ENCODE measurements at regions not wholly inside any gene's neighbourhood (a gene's known extent, or its start where the extent isn't known, plus 50 kb on each side); places are given as distances from the start of the nearest gene placed in this dataset.

GRCh38 chr2:67471681-67472080, 74.5 kb downstream of the ETAA1 start:
- no peaks in the 10 kb centered on the region for H3K36me3 ChIP-seq
- H3K4me1 ChIP-seq = no peaks in the 10 kb centered on the region
- no peak overlapping the region for H3K27ac ChIP-seq
- intact Hi-C loops (cut with DNase I; ENCODE audit: low total_unique reads) = no loop called here
- TF ChIP-seq POLR2A (IDR thresholded peaks at IDR 0.05) = no peak
- TF ChIP-seq, protein P1, sequence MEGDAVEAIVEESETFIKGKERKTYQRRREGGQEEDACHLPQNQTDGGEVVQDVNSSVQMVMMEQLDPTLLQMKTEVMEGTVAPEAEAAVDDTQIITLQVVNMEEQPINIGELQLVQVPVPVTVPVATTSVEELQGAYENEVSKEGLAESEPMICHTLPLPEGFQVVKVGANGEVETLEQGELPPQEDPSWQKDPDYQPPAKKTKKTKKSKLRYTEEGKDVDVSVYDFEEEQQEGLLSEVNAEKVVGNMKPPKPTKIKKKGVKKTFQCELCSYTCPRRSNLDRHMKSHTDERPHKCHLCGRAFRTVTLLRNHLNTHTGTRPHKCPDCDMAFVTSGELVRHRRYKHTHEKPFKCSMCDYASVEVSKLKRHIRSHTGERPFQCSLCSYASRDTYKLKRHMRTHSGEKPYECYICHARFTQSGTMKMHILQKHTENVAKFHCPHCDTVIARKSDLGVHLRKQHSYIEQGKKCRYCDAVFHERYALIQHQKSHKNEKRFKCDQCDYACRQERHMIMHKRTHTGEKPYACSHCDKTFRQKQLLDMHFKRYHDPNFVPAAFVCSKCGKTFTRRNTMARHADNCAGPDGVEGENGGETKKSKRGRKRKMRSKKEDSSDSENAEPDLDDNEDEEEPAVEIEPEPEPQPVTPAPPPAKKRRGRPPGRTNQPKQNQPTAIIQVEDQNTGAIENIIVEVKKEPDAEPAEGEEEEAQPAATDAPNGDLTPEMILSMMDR (IDR thresholded peaks at IDR 0.05 in 4 of 5, conservative IDR thresholded peaks at IDR 0.05 in 1 of 5) = no peak
- DNase-seq (no peak), ATAC-seq (no peak)
- in situ Hi-C loops (cut with MboI; ENCODE audit: low sequenced_read_pairs in 4 of 4) = no loop called here
- no peaks in the 10 kb centered on the region for H3K9me3 ChIP-seq
- H3K4me3 ChIP-seq = no peak overlapping the region
- H3K27me3 ChIP-seq = no peaks in the 10 kb centered on the region

DNA sequence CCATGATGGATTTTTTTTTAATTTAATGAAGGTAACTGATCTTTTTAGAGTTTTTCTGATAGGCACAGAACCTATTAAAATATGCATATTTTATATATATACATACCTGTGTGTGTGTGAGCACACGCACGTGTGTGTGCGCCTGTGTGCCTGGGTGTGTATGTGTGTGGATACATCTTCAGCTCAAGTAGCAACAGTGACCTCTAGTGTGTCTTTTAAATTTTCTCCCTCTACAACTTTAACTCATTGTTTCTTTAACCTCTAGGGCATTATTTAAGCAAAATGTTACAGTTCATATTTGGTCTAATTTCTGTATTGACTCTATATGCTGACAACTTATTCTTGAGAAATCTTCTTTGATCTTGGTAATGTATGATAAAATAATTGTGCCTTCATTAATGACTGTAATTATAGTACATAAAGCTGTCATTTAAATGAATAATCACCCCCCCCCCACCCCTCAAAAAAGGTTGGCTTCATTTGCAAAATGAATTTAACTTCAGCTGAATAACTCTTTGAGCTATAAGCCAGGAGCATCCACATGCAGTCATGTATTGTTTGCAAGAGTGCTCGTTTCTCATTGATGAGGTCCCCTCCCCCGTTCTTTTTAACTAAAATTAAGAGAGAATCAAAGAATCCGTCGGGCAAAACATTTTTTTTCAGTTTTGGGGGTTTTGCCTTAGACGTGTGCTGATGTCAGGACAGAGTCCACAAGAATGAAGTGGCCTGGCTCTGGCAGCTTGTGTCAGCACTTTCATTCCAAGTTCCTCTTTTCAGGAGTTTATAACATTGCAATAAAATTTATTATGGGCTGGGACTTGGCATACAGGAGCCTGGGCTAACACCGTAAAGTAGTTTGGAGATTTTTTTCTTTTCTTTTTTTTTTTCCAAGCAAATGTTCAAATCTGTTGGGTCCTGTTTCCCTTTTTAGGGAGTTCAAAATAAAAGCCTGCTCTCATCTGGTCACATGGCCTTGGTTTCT, 80.0 kb downstream of the ETAA1 start:
- TF ChIP-seq, protein P1 (IDR thresholded peaks at IDR 0.05 in 4 of 5, conservative IDR thresholded peaks at IDR 0.05 in 1 of 5) = peak in 1 of 5 experiments; percentile 50
- no peak for TF ChIP-seq POLR2A (IDR thresholded peaks at IDR 0.05)
- DNase-seq (no peak), ATAC-seq (no peak)
- H3K27me3 ChIP-seq = no peaks in the 10 kb centered on the region
- H3K36me3 ChIP-seq = no peaks in the 10 kb centered on the region
- no peaks in the 10 kb centered on the region for H3K4me1 ChIP-seq
- intact Hi-C loops (cut with DNase I; ENCODE audit: low total_unique reads) (loop anchor here (5.0 kb wide), 1 partner anchor 80 kb away; the partner anchor contains the start of gene ETAA1), in situ Hi-C loops (cut with MboI; ENCODE audit: low sequenced_read_pairs in 4 of 4) (no loop called here)
- H3K9me3 ChIP-seq = no peaks in the 10 kb centered on the region
- no peak overlapping the region for H3K27ac ChIP-seq
- no peak overlapping the region for H3K4me3 ChIP-seq

DNA sequence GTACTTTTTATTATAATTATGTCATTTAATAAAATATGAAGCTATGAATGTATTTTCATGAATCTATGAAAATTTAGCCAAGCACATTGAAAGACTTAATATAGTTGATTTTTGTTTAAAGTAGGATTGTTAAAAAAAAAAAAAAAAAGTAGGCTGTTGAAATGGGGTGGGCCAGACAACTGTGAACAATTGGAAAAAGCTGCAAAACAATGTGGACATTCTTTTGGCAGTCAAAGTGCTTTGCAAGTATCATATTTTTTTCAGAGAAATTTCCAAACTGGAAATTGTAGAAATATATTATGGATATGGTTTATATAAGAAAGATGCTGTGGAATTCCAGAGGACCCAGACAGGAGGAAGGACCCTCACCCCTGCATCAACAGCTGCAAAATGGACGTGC, 82.1 kb downstream of the ETAA1 start:
- Histone ChIP-seq H3K36me3 (no peaks in the 10 kb centered on the region), H3K9me3 (no peaks in the 10 kb centered on the region), H3K4me1 (no peaks in the 10 kb centered on the region), H3K27ac (no peak overlapping the region), H3K27me3 (no peaks in the 10 kb centered on the region), H3K4me3 (no peak overlapping the region)
- DNase-seq (no peak), ATAC-seq (no peak)
- in situ Hi-C loops (cut with MboI; ENCODE audit: low sequenced_read_pairs in 4 of 4) = no loop called here
- no peak for TF ChIP-seq POLR2A (IDR thresholded peaks at IDR 0.05)
- TF ChIP-seq, protein P1 (IDR thresholded peaks at IDR 0.05 in 4 of 5, conservative IDR thresholded peaks at IDR 0.05 in 1 of 5) = no peak
- intact Hi-C loops (cut with DNase I; ENCODE audit: low total_unique reads) = loop anchor here (5.0 kb wide), 1 partner anchor 82 kb away; the partner anchor contains the start of gene ETAA1

DNA sequence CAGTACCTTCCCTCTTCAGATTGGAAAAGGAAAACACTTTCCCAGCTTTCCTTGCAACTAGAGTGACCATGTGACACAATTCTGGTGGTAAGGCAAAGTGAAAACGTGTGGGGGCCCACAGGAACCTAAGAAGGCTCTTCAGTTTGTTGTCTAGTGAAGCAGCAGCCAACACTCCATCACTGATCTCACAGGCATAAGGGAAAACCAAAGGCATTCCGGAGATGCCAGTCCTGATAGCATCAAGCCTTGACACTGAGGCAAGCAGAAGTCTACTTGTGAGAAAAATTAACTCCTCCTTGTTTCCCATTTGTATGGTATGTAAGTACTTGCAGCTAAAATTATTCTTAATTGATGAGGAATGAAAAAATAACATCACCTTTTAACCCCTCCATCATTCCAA, 88.3 kb downstream of the ETAA1 start:
- intact Hi-C loops (cut with DNase I; ENCODE audit: low total_unique reads) (no loop called here), in situ Hi-C loops (cut with MboI; ENCODE audit: low sequenced_read_pairs in 4 of 4) (no loop called here)
- no peak for TF ChIP-seq POLR2A (IDR thresholded peaks at IDR 0.05)
- TF ChIP-seq, protein P1 (IDR thresholded peaks at IDR 0.05 in 4 of 5, conservative IDR thresholded peaks at IDR 0.05 in 1 of 5) = no peak

More for the DNA sequence above, 88.3 kb downstream of the ETAA1 start:
- DNase-seq (no peak), ATAC-seq (no peak)
- Histone ChIP-seq H3K4me1 (peaks cover 0 to 7% of the 10 kb centered on the region in 2 donors), H3K4me3 (no peak overlapping the region), H3K27ac (no peak overlapping the region), H3K27me3 (no peaks in the 10 kb centered on the region), H3K9me3 (no peaks in the 10 kb centered on the region), H3K36me3 (no peaks in the 10 kb centered on the region)

All from gastrocnemius medialis (tissue), 4 donors.